ENCODE measurements at regions not wholly inside any gene's neighbourhood (a gene's known extent, or its start where the extent isn't known, plus 50 kb on each side); places are given as distances from the start of the nearest gene placed in this dataset.

DNA sequence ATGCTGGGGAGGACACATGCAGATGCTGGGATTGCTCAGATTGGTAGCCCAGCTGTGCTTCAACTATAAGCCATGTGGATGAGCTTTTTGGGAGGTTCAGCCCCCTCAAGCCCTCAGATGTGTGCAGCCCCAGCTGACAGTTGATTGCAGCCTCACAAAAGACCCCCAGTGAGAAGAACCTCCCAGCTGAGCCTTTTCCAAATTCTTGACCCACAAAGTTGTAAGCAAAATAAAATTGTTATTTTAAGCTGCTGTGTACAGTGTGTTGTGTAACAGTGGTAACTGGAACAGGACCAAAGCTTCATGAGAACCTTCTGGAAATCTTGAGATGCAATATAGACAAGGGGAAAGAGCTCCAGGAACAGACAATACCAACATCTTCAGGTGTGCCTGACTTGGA lies 156.8 kb upstream of the IRX3 start:
- H3F3A ChIP-seq (replicated peaks; ENCODE audit: low read depth) = no peaks in the 10 kb centered on the region
- H3K4me3 ChIP-seq = no peak overlapping the region
- H3K4me2 ChIP-seq = no peak overlapping the region
- H2AFZ ChIP-seq = no peak overlapping the region
- no peaks in the 10 kb centered on the region for H3K79me2 ChIP-seq (replicated peaks; ENCODE audit: insufficient read depth)
- Mint-ChIP-seq H3K4me1 (peaks cover 3% of the 10 kb centered on the region; the same call in 2 of the 3 replicates), H3K27me3 (ENCODE audit: insufficient read depth, low read depth, poor library complexity) (peaks cover 4% of the 10 kb centered on the region), H3K4me3 (no peak overlapping the region), H3K27ac (no peak overlapping the region), H3K9me3 (peaks cover 8% of the 10 kb centered on the region; the same call in 2 of the 3 replicates), H3K36me3 (ENCODE audit: low read depth) (0 out of 3 replicates have a peak, but pooled peaks cover 5% of the 10 kb centered on the region)
- no peaks in the 10 kb centered on the region for H3K27me3 ChIP-seq (ENCODE audit: insufficient read depth)
- DNase-seq (ENCODE audit: low spot score) = no peak
- no peak for TF ChIP-seq STAT1 (IDR thresholded peaks at IDR 0.05; ENCODE audit: unreplicated experiment)
- TF ChIP-seq, protein P1, sequence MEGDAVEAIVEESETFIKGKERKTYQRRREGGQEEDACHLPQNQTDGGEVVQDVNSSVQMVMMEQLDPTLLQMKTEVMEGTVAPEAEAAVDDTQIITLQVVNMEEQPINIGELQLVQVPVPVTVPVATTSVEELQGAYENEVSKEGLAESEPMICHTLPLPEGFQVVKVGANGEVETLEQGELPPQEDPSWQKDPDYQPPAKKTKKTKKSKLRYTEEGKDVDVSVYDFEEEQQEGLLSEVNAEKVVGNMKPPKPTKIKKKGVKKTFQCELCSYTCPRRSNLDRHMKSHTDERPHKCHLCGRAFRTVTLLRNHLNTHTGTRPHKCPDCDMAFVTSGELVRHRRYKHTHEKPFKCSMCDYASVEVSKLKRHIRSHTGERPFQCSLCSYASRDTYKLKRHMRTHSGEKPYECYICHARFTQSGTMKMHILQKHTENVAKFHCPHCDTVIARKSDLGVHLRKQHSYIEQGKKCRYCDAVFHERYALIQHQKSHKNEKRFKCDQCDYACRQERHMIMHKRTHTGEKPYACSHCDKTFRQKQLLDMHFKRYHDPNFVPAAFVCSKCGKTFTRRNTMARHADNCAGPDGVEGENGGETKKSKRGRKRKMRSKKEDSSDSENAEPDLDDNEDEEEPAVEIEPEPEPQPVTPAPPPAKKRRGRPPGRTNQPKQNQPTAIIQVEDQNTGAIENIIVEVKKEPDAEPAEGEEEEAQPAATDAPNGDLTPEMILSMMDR (conservative IDR thresholded peaks at IDR 0.05; ENCODE audit: low read depth in 2 of 2) = no peak
- no peak for TF ChIP-seq ZNF114 (CRISPR knock-in tag; IDR thresholded peaks at IDR 0.05)
- TF ChIP-seq CREB1 (CRISPR knock-in tag; IDR thresholded peaks at IDR 0.05; ENCODE audit: low read depth) = no peak
- TF ChIP-seq, protein P2, sequence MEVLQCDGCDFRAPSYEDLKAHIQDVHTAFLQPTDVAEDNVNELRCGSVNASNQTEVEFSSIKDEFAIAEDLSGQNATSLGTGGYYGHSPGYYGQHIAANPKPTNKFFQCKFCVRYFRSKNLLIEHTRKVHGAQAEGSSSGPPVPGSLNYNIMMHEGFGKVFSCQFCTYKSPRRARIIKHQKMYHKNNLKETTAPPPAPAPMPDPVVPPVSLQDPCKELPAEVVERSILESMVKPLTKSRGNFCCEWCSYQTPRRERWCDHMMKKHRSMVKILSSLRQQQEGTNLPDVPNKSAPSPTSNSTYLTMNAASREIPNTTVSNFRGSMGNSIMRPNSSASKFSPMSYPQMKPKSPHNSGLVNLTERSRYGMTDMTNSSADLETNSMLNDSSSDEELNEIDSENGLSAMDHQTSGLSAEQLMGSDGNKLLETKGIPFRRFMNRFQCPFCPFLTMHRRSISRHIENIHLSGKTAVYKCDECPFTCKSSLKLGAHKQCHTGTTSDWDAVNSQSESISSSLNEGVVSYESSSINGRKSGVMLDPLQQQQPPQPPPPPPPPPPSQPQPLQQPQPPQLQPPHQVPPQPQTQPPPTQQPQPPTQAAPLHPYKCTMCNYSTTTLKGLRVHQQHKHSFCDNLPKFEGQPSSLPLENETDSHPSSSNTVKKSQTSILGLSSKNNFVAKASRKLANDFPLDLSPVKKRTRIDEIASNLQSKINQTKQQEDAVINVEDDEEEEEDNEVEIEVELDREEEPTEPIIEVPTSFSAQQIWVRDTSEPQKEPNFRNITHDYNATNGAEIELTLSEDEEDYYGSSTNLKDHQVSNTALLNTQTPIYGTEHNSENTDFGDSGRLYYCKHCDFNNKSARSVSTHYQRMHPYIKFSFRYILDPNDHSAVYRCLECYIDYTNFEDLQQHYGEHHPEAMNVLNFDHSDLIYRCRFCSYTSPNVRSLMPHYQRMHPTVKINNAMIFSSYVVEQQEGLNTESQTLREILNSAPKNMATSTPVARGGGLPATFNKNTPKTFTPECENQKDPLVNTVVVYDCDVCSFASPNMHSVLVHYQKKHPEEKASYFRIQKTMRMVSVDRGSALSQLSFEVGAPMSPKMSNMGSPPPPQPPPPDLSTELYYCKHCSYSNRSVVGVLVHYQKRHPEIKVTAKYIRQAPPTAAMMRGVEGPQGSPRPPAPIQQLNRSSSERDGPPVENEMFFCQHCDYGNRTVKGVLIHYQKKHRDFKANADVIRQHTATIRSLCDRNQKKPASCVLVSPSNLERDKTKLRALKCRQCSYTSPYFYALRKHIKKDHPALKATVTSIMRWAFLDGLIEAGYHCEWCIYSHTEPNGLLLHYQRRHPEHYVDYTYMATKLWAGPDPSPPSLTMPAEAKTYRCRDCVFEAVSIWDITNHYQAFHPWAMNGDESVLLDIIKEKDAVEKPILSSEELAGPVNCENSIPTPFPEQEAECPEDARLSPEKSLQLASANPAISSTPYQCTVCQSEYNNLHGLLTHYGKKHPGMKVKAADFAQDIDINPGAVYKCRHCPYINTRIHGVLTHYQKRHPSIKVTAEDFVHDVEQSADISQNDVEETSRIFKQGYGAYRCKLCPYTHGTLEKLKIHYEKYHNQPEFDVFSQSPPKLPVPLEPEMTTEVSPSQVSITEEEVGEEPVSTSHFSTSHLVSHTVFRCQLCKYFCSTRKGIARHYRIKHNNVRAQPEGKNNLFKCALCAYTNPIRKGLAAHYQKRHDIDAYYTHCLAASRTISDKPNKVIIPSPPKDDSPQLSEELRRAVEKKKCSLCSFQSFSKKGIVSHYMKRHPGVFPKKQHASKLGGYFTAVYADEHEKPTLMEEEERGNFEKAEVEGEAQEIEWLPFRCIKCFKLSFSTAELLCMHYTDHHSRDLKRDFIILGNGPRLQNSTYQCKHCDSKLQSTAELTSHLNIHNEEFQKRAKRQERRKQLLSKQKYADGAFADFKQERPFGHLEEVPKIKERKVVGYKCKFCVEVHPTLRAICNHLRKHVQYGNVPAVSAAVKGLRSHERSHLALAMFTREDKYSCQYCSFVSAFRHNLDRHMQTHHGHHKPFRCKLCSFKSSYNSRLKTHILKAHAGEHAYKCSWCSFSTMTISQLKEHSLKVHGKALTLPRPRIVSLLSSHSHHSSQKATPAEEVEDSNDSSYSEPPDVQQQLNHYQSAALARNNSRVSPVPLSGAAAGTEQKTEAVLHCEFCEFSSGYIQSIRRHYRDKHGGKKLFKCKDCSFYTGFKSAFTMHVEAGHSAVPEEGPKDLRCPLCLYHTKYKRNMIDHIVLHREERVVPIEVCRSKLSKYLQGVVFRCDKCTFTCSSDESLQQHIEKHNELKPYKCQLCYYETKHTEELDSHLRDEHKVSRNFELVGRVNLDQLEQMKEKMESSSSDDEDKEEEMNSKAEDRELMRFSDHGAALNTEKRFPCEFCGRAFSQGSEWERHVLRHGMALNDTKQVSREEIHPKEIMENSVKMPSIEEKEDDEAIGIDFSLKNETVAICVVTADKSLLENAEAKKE (CRISPR knock-in tag; IDR thresholded peaks at IDR 0.05) = no peak
- TF ChIP-seq, protein P3, sequence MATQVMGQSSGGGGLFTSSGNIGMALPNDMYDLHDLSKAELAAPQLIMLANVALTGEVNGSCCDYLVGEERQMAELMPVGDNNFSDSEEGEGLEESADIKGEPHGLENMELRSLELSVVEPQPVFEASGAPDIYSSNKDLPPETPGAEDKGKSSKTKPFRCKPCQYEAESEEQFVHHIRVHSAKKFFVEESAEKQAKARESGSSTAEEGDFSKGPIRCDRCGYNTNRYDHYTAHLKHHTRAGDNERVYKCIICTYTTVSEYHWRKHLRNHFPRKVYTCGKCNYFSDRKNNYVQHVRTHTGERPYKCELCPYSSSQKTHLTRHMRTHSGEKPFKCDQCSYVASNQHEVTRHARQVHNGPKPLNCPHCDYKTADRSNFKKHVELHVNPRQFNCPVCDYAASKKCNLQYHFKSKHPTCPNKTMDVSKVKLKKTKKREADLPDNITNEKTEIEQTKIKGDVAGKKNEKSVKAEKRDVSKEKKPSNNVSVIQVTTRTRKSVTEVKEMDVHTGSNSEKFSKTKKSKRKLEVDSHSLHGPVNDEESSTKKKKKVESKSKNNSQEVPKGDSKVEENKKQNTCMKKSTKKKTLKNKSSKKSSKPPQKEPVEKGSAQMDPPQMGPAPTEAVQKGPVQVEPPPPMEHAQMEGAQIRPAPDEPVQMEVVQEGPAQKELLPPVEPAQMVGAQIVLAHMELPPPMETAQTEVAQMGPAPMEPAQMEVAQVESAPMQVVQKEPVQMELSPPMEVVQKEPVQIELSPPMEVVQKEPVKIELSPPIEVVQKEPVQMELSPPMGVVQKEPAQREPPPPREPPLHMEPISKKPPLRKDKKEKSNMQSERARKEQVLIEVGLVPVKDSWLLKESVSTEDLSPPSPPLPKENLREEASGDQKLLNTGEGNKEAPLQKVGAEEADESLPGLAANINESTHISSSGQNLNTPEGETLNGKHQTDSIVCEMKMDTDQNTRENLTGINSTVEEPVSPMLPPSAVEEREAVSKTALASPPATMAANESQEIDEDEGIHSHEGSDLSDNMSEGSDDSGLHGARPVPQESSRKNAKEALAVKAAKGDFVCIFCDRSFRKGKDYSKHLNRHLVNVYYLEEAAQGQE (IDR thresholded peaks at IDR 0.05; ENCODE audit: unreplicated experiment) = no peak
- TF ChIP-seq POLR2AphosphoS5 (IDR thresholded peaks at IDR 0.05; ENCODE audit: low read depth) = no peak
- TF ChIP-seq ZNF331 (CRISPR knock-in tag; IDR thresholded peaks at IDR 0.05; ENCODE audit: low read depth) = peak; percentile 53; the same call in 1 of the 2 replicates
- TF ChIP-seq EZH2phosphoT487 (IDR thresholded peaks at IDR 0.05; ENCODE audit: unreplicated experiment) = no peak
- no peaks in the 10 kb centered on the region for H3K36me3 ChIP-seq (ENCODE audit: insufficient read depth)
- H3K9me2 ChIP-seq (ENCODE audit: insufficient read depth) = 0 out of 2 replicates have a peak, but pooled peaks cover 3% of the 10 kb centered on the region
- H3K4me1 ChIP-seq (ENCODE audit: insufficient read depth) = no peaks in the 10 kb centered on the region
- H4K20me1 ChIP-seq (replicated peaks; ENCODE audit: insufficient read depth) = no peaks in the 10 kb centered on the region
- no peak overlapping the region for H3K27ac ChIP-seq (ENCODE audit: low read depth)
- ATAC-seq = no peak
